ENCODE measurements at regions not wholly inside any gene's neighbourhood (a gene's known extent, or its start where the extent isn't known, plus 50 kb on each side); places are given as distances from the start of the nearest gene placed in this dataset.

DNA sequence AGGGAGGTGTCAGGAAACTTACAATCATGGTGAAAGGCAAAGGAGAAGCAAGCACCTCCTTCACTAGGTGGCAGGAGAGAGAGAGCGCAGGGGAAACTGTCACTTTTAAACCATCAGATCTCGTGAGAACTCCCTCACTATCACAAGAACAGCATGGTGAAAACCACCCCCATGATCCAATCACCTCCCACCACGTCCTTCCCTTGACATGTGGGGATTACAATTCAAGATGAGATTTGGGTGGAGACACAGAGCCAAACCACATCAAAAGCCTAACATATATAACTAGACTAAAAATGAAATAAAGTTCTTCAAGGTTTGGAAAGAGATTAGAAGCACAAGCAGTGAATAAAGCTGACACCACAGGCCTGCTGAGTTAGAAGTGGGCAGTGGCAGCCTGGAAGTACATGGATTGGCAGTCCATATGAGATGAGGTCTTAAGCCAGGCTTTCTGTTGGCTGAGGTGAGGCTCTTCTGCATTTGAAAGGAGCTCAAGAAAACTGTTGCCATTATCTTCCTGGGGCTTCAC lies 96.4 kb upstream of the MDFIC start:
- no peak overlapping the region for H3K4me3 ChIP-seq (ENCODE audit: low read depth, low read length)
- no peak for DNase-seq (ENCODE audit: low read depth)
- TF ChIP-seq, protein P1, sequence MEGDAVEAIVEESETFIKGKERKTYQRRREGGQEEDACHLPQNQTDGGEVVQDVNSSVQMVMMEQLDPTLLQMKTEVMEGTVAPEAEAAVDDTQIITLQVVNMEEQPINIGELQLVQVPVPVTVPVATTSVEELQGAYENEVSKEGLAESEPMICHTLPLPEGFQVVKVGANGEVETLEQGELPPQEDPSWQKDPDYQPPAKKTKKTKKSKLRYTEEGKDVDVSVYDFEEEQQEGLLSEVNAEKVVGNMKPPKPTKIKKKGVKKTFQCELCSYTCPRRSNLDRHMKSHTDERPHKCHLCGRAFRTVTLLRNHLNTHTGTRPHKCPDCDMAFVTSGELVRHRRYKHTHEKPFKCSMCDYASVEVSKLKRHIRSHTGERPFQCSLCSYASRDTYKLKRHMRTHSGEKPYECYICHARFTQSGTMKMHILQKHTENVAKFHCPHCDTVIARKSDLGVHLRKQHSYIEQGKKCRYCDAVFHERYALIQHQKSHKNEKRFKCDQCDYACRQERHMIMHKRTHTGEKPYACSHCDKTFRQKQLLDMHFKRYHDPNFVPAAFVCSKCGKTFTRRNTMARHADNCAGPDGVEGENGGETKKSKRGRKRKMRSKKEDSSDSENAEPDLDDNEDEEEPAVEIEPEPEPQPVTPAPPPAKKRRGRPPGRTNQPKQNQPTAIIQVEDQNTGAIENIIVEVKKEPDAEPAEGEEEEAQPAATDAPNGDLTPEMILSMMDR (IDR thresholded peaks at IDR 0.05; ENCODE audit: insufficient read depth, low read depth, low read length), result peak; percentile 10

DNA sequence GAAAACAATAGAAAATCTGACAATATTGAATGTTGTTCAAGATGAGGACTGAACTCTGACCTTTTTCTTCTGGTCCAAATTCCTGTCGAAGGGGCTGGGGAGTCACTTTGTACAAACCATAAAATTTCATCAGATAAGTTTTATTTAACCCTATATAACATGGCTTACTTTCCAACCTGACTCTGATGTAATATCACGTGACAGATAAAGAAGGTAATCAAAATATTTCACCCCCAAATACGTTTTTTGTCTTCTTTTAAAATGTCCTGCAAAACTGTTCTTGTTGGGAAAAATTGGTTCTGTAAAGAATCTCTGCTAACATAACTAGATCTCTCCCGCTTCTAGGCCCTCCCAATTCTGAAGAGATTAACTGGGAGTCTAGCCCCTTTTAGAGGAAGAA lies 90.9 kb upstream of the MDFIC start:
- DNase-seq (ENCODE audit: low read depth), result no peak
- no peak overlapping the region for H3K4me3 ChIP-seq (ENCODE audit: low read depth, low read length)
- TF ChIP-seq, protein P1 (IDR thresholded peaks at IDR 0.05; ENCODE audit: insufficient read depth, low read depth, low read length), result no peak

DNA sequence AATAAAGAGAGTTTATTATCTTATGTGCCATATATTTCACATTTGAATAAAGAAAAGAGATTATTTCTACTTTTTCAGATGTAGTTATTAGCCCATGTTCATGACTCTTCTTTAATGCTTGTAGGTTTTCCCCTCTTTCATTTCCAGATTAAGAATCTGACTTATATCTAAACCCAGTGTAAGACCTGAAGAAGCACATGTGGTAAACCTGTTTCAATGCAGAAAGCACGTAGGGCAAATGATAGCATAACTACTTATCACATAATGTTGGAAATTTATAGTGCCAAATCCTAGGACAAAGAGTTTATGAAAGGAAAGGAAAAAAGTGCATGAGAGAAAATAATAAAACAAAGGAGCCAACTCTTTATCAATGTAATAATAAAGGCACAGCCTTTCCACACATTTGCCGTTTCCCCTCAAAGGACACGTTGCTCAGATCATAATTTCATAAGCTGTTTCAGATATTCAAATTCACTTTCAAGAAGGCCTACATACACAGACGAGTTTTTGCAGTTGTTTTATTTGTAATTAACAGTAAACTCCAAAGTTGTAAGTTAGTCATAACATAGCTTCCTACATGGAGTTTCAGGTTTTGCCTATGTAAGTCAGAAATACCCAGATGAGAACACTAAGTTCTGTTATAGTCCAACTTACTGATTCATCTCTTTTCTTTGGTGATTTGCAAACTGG lies 88.8 kb upstream of the MDFIC start:
- no peak overlapping the region for H3K4me3 ChIP-seq (ENCODE audit: low read depth, low read length)
- TF ChIP-seq, protein P1 (IDR thresholded peaks at IDR 0.05; ENCODE audit: insufficient read depth, low read depth, low read length), result no peak
- no peak for DNase-seq (ENCODE audit: low read depth)

DNA sequence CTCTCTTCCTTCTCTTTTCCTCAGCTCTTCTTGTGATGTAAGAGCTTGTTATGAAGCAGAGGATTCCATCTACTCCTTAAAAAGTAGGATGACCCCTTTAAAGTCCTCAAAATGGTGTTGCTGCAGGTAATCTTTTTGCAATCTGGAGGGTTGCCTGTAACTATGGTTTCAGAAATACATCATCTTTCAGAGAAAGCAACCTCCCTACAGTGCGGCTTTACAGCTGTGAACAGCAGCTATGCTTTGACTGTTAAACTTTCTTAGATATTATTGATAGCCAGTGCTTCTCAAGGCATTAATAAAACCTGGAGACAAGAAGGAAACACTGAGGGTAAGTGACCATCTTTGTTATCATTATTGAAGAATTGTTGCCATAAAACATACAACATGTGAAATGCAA lies 86.6 kb upstream of the MDFIC start:
- TF ChIP-seq, protein P1 (IDR thresholded peaks at IDR 0.05; ENCODE audit: insufficient read depth, low read depth, low read length), result no peak
- H3K4me3 ChIP-seq (ENCODE audit: low read depth, low read length), result no peak overlapping the region
- DNase-seq (ENCODE audit: low read depth), result no peak

DNA sequence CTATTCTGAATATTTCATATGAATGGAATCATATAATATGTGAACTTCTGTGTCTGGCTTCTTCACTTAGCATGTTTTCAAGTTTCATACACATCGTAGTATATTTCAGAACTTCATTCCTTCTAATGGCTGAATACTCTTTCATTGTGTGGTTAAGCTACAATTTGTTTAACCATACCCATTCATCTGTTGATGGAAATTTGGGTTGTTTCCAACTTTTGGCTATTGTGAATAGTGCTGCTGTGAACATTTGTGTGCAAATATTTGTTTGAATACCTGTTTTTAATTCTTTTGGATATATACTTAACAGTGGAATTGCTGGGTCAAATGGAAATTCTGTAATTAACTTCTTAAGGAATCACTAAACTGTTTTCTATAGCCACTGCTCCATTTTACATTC lies 86.0 kb upstream of the MDFIC start:
- no peak for DNase-seq (ENCODE audit: low read depth)
- no peak overlapping the region for H3K4me3 ChIP-seq (ENCODE audit: low read depth, low read length)
- TF ChIP-seq, protein P1 (IDR thresholded peaks at IDR 0.05; ENCODE audit: insufficient read depth, low read depth, low read length), result no peak

DNA sequence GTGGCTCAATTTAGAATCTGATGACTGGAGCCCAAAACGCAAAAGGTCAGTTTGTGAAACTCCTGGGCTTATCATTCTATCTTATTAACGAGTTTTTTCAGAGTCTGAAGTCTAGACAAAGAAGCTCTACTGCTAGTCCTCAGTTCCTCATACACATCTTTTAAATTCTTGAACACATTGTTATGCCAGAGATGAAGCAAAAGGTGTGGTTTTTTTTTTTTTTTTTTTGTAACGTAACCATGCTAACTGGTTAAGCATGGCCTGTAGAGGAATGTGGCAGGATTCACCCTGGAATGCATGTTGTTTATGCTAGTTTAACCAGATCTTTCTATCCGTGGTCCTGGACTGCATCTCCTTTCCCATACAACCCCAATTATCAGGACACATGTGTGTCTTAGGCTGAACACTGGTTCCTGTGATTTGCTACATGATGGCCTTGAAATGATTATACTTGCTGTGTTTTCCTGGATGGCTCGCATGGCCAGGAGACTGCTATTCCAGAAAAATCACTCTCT lies 79.3 kb upstream of the MDFIC start:
- H3K4me3 ChIP-seq (ENCODE audit: low read depth, low read length), result no peak overlapping the region
- TF ChIP-seq, protein P1 (IDR thresholded peaks at IDR 0.05; ENCODE audit: insufficient read depth, low read depth, low read length), result no peak
- DNase-seq (ENCODE audit: low read depth), result peak; percentile 45
